Common myeloid progenitor, CD34-positive (primary cell): ENCODE measurements at regions not wholly inside any gene's neighbourhood (a gene's known extent, or its start where the extent isn't known, plus 50 kb on each side); places are given as distances from the start of the nearest gene placed in this dataset.
A peak's percentile ranks its signal among the peaks of the same experiment; 100 is the strongest.

ENCODE experiments used
- CTCF ChIA-PET: fragments of 350-600 bp; sonication (Branson Sonifier 250); formaldehyde crosslinking; loops from one replicate; lab custom pipeline; 2021; ENCODE audit warnings: antibody characterized with exemption; lab: Charles Lee
- POLR2A ChIA-PET: fragments of 350-600 bp; sonication (Branson Sonifier 250); formaldehyde crosslinking; loops from one replicate; lab custom pipeline; 2021; ENCODE audit warnings: antibody characterized with exemption; lab: Charles Lee
- DNase-seq, 3 donors: peaks; one replicate each; pipeline versions ENCODE4 v3.0.0 to v3.0.0-alpha.2; 2013
- H3K27ac ChIP-seq, 2 experiments: 1 replicate in 1 of 2; 2 replicates in 1 of 2; pipeline ENCODE4 v1.7.0; 2013; ENCODE audit warnings: inconsistent platforms in 2 of 2, low read length in 2 of 2, mild to moderate bottlenecking in 2 of 2, low read depth in 1 of 2, moderate library complexity in 1 of 2; ENCODE audit not compliant: severe bottlenecking in 2 of 2, insufficient read depth in 1 of 2, poor library complexity in 1 of 2
- H3K27me3 ChIP-seq, 5 experiments: replicated peaks in 2 of 5; 1 replicate in 3 of 5; 2 replicates in 2 of 5; pipeline versions ENCODE4 v1.6.1 to v1.7.0; 2013; ENCODE audit warnings: low read length in 4 of 5, mild to moderate bottlenecking in 2 of 5, moderate library complexity in 2 of 5, inconsistent platforms in 1 of 5; ENCODE audit not compliant: insufficient read depth in 5 of 5, control insufficient read depth in 4 of 5
- H3K36me3 ChIP-seq, 4 experiments: 1 replicate in 2 of 4; 2 replicates in 2 of 4; pipeline versions ENCODE4 v1.6.1 to v1.7.0; 2013; ENCODE audit warnings: low read length in 3 of 4, control low read depth in 1 of 4, mild to moderate bottlenecking in 1 of 4; ENCODE audit not compliant: control insufficient read depth in 4 of 4, insufficient read depth in 4 of 4
- H3K4me1 ChIP-seq, 4 experiments: 1 replicate in 3 of 4; 2 replicates in 1 of 4; pipeline versions ENCODE4 v1.6.1 to v1.7.1; 2013; ENCODE audit warnings: low read length in 3 of 4, mild to moderate bottlenecking in 3 of 4, control low read depth in 1 of 4, inconsistent platforms in 1 of 4, moderate library complexity in 1 of 4; ENCODE audit not compliant: control insufficient read depth in 4 of 4, insufficient read depth in 4 of 4; ENCODE audit errors: control extremely low read depth in 1 of 4
- H3K4me3 ChIP-seq, 7 experiments: 1 replicate in 4 of 7; 2 replicates in 3 of 7; pipeline versions ENCODE4 v1.5.1 to v1.7.0; 2013; ENCODE audit warnings: mild to moderate bottlenecking in 7 of 7, low read length in 6 of 7, moderate library complexity in 6 of 7, inconsistent platforms in 2 of 7, low read depth in 2 of 7, control low read depth in 1 of 7; ENCODE audit not compliant: insufficient read depth in 4 of 7, control insufficient read depth in 1 of 7; ENCODE audit errors: extremely low read depth in 1 of 7
- H3K9me3 ChIP-seq, 5 experiments: 1 replicate in 4 of 5; 2 replicates in 1 of 5; pipeline versions ENCODE4 v1.6.1 to v1.7.1; 2013; ENCODE audit warnings: low read length in 4 of 5, mild to moderate bottlenecking in 2 of 5, inconsistent platforms in 1 of 5, low read depth in 1 of 5, moderate library complexity in 1 of 5; ENCODE audit not compliant: control insufficient read depth in 4 of 5, insufficient read depth in 2 of 5; ENCODE audit errors: control extremely low read depth in 1 of 5
- WGBS: methylation state at CpG from one replicate; pipeline ENCODE4 v1.1.5; 2013; ENCODE audit not compliant: insufficient coverage; 5-methylcytosine and 5-hydroxymethylcytosine counted together

- ChIA-PET CTCF (no interaction called here), POLR2A (no interaction called here)
- Histone ChIP-seq H3K9me3 (no peaks in the 10 kb centered on the region), H3K4me3 (no peak overlapping the region), H3K4me1 (no peaks in the 10 kb centered on the region), H3K27me3 (no peaks in the 10 kb centered on the region), H3K27ac (no peak overlapping the region), H3K36me3 (no peaks in the 10 kb centered on the region)
- no peak for DNase-seq
- 83% methylated on average over 1 of the region's 2 CpGs for WGBS
These were observed 476.9 kb downstream of the PDHA2 start for GRCh38 chr4:96316776-96317175.

- CTCF ChIA-PET: no interaction called here
- Histone ChIP-seq H3K9me3 (no peaks in the 10 kb centered on the region), H3K36me3 (no peaks in the 10 kb centered on the region), H3K27me3 (no peaks in the 10 kb centered on the region), H3K4me3 (no peak overlapping the region), H3K4me1 (no peaks in the 10 kb centered on the region), H3K27ac (no peak overlapping the region)
- WGBS: 100% methylated on average over 4 of the region's 6 CpGs
- DNase-seq: no peak
- POLR2A ChIA-PET: no interaction called here
These were observed 478.0 kb downstream of the PDHA2 start for GRCh38 chr4:96317891-96318290.

- H3K9me3 ChIP-seq: peaks cover 0 to 4% (median 0%) of the 10 kb centered on the region in 5 experiments
- H3K4me3 ChIP-seq: no peak overlapping the region
- no peaks in the 10 kb centered on the region for H3K4me1 ChIP-seq
- no peak for DNase-seq
- POLR2A ChIA-PET: no interaction called here
- CTCF ChIA-PET: no interaction called here
- WGBS: no CpG with 5 or more reads among the region's 1 CpG
- H3K27ac ChIP-seq: no peak overlapping the region
- no peaks in the 10 kb centered on the region for H3K36me3 ChIP-seq
- H3K27me3 ChIP-seq: no peaks in the 10 kb centered on the region
These were observed 487.0 kb downstream of the PDHA2 start for GRCh38 chr4:96326846-96327245.

- no peak for DNase-seq
- Histone ChIP-seq H3K27ac (no peak overlapping the region), H3K4me3 (no peak overlapping the region), H3K9me3 (no peaks in the 10 kb centered on the region), H3K27me3 (no peaks in the 10 kb centered on the region), H3K36me3 (no peaks in the 10 kb centered on the region), H3K4me1 (no peaks in the 10 kb centered on the region)
- no CpG with 5 or more reads among the region's 1 CpG for WGBS
- ChIA-PET POLR2A (no interaction called here), CTCF (interaction anchor here (1.2 to 1.3 kb wide), 2 partner anchors 10 to 1178 kb away, joined by 3 to 4 read pairs; no protein-coding TSS in a partner anchor)
These were observed 502.3 kb downstream of the PDHA2 start for GRCh38 chr4:96342196-96342595.

GRCh38 chr4:96342790-96343455, 503.0 kb downstream of the PDHA2 start:
- H3K27me3 ChIP-seq: no peaks in the 10 kb centered on the region
- H3K4me1 ChIP-seq: no peaks in the 10 kb centered on the region
- ChIA-PET CTCF (interaction anchor here (0.5 to 1.3 kb wide), 3 partner anchors 10 to 1179 kb away, joined by 3 to 4 read pairs (median 4); no protein-coding TSS in a partner anchor), POLR2A (no interaction called here)
- DNase-seq: no peak
- no peak overlapping the region for H3K27ac ChIP-seq
- no peak overlapping the region for H3K4me3 ChIP-seq
- H3K36me3 ChIP-seq: no peaks in the 10 kb centered on the region
- WGBS: no CpG with 5 or more reads among the region's 2 CpGs
- no peaks in the 10 kb centered on the region for H3K9me3 ChIP-seq

- Histone ChIP-seq H3K27ac (no peak overlapping the region), H3K4me3 (no peak overlapping the region), H3K4me1 (no peaks in the 10 kb centered on the region), H3K9me3 (no peaks in the 10 kb centered on the region), H3K36me3 (no peaks in the 10 kb centered on the region), H3K27me3 (no peaks in the 10 kb centered on the region)
- DNase-seq: no peak
- CTCF ChIA-PET: no interaction called here
- POLR2A ChIA-PET: no interaction called here
These were observed 503.9 kb downstream of the PDHA2 start for GRCh38 chr4:96343836-96344235.

- no peaks in the 10 kb centered on the region for H3K27me3 ChIP-seq
- no peaks in the 10 kb centered on the region for H3K9me3 ChIP-seq
- CTCF ChIA-PET: no interaction called here
- H3K27ac ChIP-seq: no peak overlapping the region
- DNase-seq: peak in 2 of 3 donors; percentile 1 to 7
- no CpG with 5 or more reads among the region's 2 CpGs for WGBS
- POLR2A ChIA-PET: no interaction called here
- H3K4me3 ChIP-seq: no peak overlapping the region
- H3K4me1 ChIP-seq: no peaks in the 10 kb centered on the region
- no peaks in the 10 kb centered on the region for H3K36me3 ChIP-seq
These were observed 507.7 kb downstream of the PDHA2 start for GRCh38 chr4:96347582-96347981.
